ENCODE measurements at regions not wholly inside any gene's neighbourhood (a gene's known extent, or its start where the extent isn't known, plus 50 kb on each side); places are given as distances from the start of the nearest gene placed in this dataset.
"Not testable (repeated sequence)": the region's sequence is repeated elsewhere in the genome, so short reads cannot be mapped to it uniquely, and the experiment has no call there.

GRCh38 chr1:81299892-81300291 lies 500.8 kb upstream of the ADGRL2 start:
- in situ Hi-C loops (cut with HindIII; ENCODE audit: low pct_ligation_motif_present, low pct_unique_long_range_greater_than_20kb, low sequenced_read_pairs), result no loop called here
- no peak for DNase-seq

- in situ Hi-C loops (cut with HindIII; ENCODE audit: low pct_ligation_motif_present, low pct_unique_long_range_greater_than_20kb, low sequenced_read_pairs), result no loop called here
- DNase-seq, result no peak
Measured at GRCh38 chr1:81298266-81298665, 502.5 kb upstream of the ADGRL2 start.

- no peak for DNase-seq
- in situ Hi-C loops (cut with HindIII; ENCODE audit: low pct_ligation_motif_present, low pct_unique_long_range_greater_than_20kb, low sequenced_read_pairs), result no loop called here
Measured at GRCh38 chr1:81296601-81297000, 504.1 kb upstream of the ADGRL2 start.

- no peak for DNase-seq
- in situ Hi-C loops (cut with HindIII; ENCODE audit: low pct_ligation_motif_present, low pct_unique_long_range_greater_than_20kb, low sequenced_read_pairs), result no loop called here
Measured at GRCh38 chr1:81290326-81290725, 510.4 kb upstream of the ADGRL2 start.

- no peak for DNase-seq
- in situ Hi-C loops (cut with HindIII; ENCODE audit: low pct_ligation_motif_present, low pct_unique_long_range_greater_than_20kb, low sequenced_read_pairs), result no loop called here
Measured at GRCh38 chr1:81288689-81289088, 512.0 kb upstream of the ADGRL2 start.

- in situ Hi-C loops (cut with HindIII; ENCODE audit: low pct_ligation_motif_present, low pct_unique_long_range_greater_than_20kb, low sequenced_read_pairs), result no loop called here
- no peak for DNase-seq
Measured at GRCh38 chr1:81287411-81288080, 513.2 kb upstream of the ADGRL2 start.

- in situ Hi-C loops (cut with HindIII; ENCODE audit: low pct_ligation_motif_present, low pct_unique_long_range_greater_than_20kb, low sequenced_read_pairs), result no loop called here
- DNase-seq, result no peak
Measured at GRCh38 chr1:81270051-81270450, 530.7 kb upstream of the ADGRL2 start.

- no peak for DNase-seq
- in situ Hi-C loops (cut with HindIII; ENCODE audit: low pct_ligation_motif_present, low pct_unique_long_range_greater_than_20kb, low sequenced_read_pairs), result no loop called here
Measured at GRCh38 chr1:81264976-81265375, 535.8 kb upstream of the ADGRL2 start.

- in situ Hi-C loops (cut with HindIII; ENCODE audit: low pct_ligation_motif_present, low pct_unique_long_range_greater_than_20kb, low sequenced_read_pairs), result no loop called here
- no peak for DNase-seq
Measured at GRCh38 chr1:81259625-81260411, 540.9 kb upstream of the ADGRL2 start.

- peak; percentile 13 for DNase-seq
- in situ Hi-C loops (cut with HindIII; ENCODE audit: low pct_ligation_motif_present, low pct_unique_long_range_greater_than_20kb, low sequenced_read_pairs), result no loop called here
Measured at GRCh38 chr1:81254560-81254959, 546.2 kb upstream of the ADGRL2 start.

- in situ Hi-C loops (cut with HindIII; ENCODE audit: low pct_ligation_motif_present, low pct_unique_long_range_greater_than_20kb, low sequenced_read_pairs), result no loop called here
- no peak for DNase-seq
Measured at GRCh38 chr1:81254068-81254467, 546.7 kb upstream of the ADGRL2 start.

GRCh38 chr1:81252471-81253151 lies 548.1 kb upstream of the ADGRL2 start:
- in situ Hi-C loops (cut with HindIII; ENCODE audit: low pct_ligation_motif_present, low pct_unique_long_range_greater_than_20kb, low sequenced_read_pairs), result no loop called here
- DNase-seq, result no peak

- DNase-seq, result not testable (repeated sequence)
Measured at GRCh38 chr1:81250825-81251224, 549.9 kb upstream of the ADGRL2 start.

GRCh38 chr1:81245084-81245715 lies 555.5 kb upstream of the ADGRL2 start:
- DNase-seq; in situ Hi-C loops (cut with HindIII; ENCODE audit: low pct_ligation_motif_present, low pct_unique_long_range_greater_than_20kb, low sequenced_read_pairs): not testable (repeated sequence)

More at GRCh38 chr1:81250825-81251224, 549.9 kb upstream of the ADGRL2 start:
- in situ Hi-C loops (cut with HindIII; ENCODE audit: low pct_ligation_motif_present, low pct_unique_long_range_greater_than_20kb, low sequenced_read_pairs), result not testable (repeated sequence)

- DNase-seq; in situ Hi-C loops (cut with HindIII; ENCODE audit: low pct_ligation_motif_present, low pct_unique_long_range_greater_than_20kb, low sequenced_read_pairs): not testable (repeated sequence)
Measured at GRCh38 chr1:81244612-81245011, 556.1 kb upstream of the ADGRL2 start.

GRCh38 chr1:81242103-81242502 lies 558.6 kb upstream of the ADGRL2 start:
- in situ Hi-C loops (cut with HindIII; ENCODE audit: low pct_ligation_motif_present, low pct_unique_long_range_greater_than_20kb, low sequenced_read_pairs), result no loop called here
- DNase-seq, result no peak

GRCh38 chr1:81238129-81238528 lies 562.6 kb upstream of the ADGRL2 start:
- no peak for DNase-seq
- in situ Hi-C loops (cut with HindIII; ENCODE audit: low pct_ligation_motif_present, low pct_unique_long_range_greater_than_20kb, low sequenced_read_pairs), result no loop called here

GRCh38 chr1:81237473-81238089 lies 563.2 kb upstream of the ADGRL2 start:
- peak; percentile 40 for DNase-seq
- in situ Hi-C loops (cut with HindIII; ENCODE audit: low pct_ligation_motif_present, low pct_unique_long_range_greater_than_20kb, low sequenced_read_pairs), result no loop called here

- DNase-seq, result no peak
- in situ Hi-C loops (cut with HindIII; ENCODE audit: low pct_ligation_motif_present, low pct_unique_long_range_greater_than_20kb, low sequenced_read_pairs), result no loop called here
Measured at GRCh38 chr1:81234237-81234636, 566.5 kb upstream of the ADGRL2 start.
